ENCODE measurements at regions not wholly inside any gene's neighbourhood (a gene's known extent, or its start where the extent isn't known, plus 50 kb on each side); places are given as distances from the start of the nearest gene placed in this dataset.

- DNase-seq = no peak
Observed at GRCh38 chr4:13942977-13943376, 315.5 kb upstream of the BOD1L1 start.

DNA sequence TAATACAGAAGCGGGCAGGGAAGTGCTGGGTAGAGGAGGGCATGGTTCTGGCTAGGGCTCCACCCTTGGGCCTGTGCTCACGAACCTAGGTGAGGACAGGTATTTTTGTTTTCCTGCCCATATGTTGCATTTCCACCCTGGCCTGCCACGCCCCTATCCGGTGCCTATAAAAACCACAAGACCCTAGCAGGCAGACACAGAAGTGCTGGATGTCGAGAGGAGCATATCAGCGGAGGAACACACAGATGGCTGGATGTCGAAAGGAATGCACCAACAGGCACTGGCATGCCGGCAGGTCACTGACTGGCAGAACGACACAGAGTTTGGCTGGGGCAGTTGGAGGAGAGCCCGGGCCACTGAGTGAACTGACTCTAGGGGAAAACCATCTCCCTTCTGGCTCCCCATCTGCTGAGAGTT lies 316.6 kb upstream of the BOD1L1 start:
- no peak for DNase-seq

DNA sequence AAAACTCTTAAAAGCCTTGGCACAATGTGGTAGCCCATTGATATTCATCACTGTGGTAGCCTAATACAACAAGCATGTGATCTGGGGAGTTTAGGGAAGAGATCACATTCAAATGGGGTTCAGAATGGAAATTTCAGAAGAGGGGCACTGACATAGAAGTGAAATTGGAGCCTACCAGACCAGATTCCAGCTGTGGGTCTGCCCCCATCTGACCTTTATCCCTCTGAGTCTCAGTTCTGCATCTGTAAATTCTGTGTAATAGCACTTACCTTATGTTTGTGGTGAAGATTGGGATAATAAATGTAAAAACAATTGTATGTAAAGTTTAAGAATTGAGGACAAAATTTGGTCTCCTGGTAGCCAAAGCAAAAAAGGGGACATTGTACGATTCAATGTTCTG lies 320.4 kb upstream of the BOD1L1 start:
- no peak for DNase-seq

DNA sequence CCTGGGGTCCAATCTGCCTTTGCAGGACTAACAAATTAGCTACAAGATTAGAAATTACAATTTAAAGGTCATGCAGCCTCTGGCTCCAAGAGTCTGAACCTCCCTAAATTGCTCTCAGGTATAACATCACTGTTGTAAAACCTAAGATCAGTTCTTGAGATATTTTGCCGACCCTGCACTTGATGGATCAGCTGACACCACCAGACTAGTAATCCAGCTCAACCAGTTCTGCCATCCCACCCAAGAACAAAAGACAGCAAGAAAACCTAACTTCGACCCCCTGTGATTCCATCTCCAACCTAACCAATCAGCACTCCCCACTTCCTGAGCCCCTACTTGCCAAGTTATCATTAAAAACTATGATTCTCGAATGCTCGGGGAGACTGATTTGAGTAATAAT lies 323.0 kb upstream of the BOD1L1 start:
- no peak for DNase-seq

DNA sequence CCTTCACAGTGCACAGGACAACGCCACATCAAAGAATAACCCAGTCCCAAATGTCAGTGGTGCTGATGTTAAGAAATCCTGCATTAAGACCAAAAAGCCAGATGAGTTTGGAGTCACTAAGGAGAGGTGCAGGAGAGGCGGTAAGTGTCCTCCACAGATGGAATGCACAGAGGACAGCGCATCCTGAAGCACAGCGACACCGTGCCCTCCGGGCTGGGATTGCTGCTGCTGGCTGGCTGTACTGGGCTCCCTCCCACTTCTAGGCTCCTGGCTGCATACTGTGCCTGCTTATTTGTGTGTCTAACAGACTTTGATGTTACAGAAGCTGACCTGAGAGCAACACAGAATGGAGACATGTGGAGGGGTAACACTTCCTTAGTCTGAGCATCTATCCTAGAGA lies 325.6 kb upstream of the BOD1L1 start:
- no peak for DNase-seq

GRCh38 chr4:13955551-13955950 lies 328.0 kb upstream of the BOD1L1 start:
- DNase-seq = no peak

DNA sequence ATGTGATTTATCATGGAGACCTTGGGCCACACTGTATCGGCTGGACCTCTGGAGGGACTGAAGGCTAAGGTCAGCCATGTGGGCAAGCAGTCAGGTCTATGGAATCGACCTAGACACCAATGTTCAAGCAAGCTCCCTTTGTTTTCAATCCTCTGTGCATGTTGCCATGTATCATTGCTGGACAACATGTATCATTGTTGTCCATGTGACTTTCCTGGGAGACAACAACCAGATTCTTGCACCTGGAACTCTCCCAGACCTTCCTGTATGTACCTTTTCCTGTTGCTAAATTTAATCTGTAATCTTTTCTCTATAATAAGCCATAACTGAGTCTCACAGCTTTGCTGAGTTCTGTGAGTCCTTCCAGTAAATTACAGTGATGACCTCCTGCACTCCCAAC lies 329.4 kb upstream of the BOD1L1 start:
- DNase-seq = no peak

- no peak for DNase-seq
Observed at GRCh38 chr4:13957871-13958270, 330.3 kb upstream of the BOD1L1 start.

DNA sequence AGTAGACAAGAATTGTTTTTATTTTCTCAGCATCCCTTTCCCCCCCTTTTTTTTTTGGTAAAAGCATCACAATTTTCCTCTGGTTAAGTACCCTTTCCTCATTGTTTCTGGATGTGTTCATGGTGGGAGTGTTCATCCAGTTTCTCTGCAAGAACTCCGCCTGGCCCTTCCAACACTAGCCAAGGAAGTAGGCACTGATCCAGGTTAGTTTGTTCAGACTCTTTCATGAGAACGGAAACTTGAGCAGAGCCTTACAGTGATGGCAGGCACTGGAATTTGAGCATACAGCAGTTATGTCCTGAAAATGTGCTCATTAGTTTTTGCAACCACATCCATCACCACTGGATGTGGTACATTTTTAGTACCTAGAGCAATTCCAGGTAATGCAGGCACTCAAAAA lies 336.1 kb upstream of the BOD1L1 start:
- DNase-seq = no peak

DNA sequence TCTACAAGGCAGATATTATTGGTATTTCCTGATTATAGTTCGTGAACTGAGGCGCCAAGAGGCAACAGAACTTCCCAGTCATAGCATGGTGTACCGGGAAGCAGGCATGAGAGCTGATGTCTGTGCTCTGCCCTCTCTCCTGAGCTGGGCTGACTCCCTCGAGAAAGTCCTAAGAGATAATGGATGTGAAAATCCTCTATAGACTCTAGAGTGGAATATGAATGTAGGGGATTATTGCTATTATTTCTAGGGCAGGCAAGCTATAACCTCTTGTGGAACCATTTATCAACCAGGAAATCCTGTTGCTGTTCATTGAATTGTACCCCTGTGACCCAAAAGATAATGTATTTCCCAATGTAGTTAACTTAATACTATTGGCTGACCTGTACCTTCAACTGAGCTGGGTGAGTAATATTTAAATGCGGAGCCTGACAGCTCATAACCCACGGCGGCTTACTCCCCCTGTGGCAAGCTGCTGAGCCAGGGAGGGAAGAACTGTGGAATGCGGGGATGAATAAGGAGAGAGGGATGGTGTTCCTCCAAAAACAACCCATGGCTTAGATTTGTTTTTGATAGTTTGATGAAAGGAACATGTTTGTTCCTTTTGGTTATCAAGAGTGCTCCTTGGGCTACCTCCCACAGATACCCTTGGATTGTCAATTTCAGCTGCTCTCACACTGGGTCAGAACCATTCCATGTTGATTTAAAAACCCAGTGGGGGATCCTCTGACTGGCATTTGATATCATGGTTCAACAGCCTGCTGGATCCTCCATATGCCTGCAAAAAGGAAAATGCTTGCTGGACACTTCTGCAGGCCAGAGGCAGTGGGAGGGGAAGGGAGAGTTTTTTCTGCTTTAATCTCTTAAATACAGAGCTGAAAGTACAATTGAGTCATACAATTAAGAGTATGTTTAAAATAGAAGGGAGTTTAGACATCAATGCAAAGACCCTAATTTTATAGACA lies 339.0 kb upstream of the BOD1L1 start:
- DNase-seq = no peak

- DNase-seq = no peak
Observed at GRCh38 chr4:13968723-13969122, 341.2 kb upstream of the BOD1L1 start.

DNA sequence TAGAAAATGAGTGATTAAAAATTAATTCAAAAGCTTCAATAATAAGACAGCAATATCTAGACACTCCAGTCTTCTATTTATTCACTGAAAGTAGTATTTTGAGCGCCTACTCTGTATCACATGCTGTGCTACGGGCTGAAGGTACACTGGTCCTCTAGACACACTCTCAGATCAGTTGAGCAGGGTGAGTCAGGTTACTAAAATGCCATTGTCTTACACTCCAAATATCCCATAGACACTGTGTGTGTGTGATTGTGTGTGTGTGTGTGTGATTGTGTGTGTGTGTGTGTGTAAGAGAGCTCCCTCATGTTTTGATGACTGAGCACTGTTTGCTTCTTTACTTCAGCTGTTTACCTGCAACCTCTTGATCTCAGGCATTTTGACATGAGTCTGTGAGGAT lies 342.8 kb upstream of the BOD1L1 start:
- no peak for DNase-seq

DNA sequence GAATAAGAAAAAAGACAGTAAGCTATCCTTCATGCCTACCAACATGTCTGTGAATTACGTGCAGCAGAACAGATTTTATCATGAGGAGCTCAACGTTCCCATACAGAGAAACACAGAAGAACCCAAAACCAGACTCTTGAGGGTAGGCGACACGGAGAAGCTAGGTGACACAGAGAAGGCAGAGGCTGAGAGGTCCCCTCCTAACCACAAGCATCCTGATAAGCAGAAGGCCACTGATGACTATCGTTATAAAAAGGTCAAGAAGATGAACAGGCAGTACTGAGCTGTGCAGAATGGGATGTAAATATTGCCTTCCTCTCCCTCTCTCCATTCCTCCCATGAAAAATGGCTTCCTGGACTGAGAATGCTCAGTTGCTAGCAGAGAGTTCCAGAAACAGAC lies 350.2 kb upstream of the BOD1L1 start:
- no peak for DNase-seq

- DNase-seq = no peak
Observed at GRCh38 chr4:13980317-13981310, 353.1 kb upstream of the BOD1L1 start.

DNA sequence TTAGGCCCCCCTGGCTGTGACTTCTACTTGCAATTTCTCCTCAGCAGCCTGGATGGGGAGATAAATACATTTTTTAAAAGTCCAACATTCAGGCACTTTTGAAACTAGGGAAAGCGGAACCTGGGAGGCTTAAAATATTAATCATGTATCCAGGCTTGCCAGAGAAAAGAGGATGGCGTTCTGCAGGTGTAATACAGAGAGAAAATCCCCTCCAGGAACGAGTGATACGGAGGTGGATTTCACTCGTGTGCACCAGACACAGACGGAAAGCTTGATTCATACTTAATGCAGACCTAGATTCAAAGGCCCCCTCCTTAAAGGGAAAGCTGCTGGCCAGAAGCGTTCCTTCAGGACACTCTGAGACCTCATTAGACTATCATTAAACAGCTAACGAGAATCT lies 354.0 kb upstream of the BOD1L1 start:
- no peak for DNase-seq

- no peak for DNase-seq
Observed at GRCh38 chr4:13982010-13982409, 354.5 kb upstream of the BOD1L1 start.

DNA sequence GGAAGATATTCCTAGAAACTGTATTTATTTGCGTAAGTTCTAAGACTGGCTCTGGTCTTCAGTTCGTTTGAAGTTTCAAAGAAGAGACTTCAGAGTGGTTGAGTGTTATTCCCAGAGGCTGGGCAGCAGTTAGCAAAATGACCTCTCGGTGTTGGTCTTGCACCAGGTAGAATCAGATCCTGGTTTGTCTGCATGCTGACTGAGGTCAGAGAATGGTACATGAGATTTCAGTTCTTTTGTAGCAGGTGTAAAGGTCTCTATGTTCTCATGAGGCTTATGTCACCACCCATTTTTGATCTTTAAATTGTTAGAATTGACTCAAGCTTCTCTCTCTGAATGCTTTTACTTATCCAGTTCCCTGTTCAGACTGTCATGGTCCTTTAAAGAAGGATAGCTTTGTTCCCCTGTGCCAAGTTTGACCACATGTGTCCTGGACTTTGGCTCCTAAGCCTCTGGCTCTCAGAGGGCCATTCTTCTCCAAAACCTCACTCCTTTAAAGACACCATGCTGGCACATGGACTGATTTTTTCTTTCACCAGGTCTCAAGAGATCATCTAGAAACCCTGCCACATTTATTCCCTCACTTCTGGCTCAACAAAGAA lies 355.8 kb upstream of the BOD1L1 start:
- no peak for DNase-seq

GRCh38 chr4:13984991-13985800 lies 357.7 kb upstream of the BOD1L1 start:
- DNase-seq = no peak

DNA sequence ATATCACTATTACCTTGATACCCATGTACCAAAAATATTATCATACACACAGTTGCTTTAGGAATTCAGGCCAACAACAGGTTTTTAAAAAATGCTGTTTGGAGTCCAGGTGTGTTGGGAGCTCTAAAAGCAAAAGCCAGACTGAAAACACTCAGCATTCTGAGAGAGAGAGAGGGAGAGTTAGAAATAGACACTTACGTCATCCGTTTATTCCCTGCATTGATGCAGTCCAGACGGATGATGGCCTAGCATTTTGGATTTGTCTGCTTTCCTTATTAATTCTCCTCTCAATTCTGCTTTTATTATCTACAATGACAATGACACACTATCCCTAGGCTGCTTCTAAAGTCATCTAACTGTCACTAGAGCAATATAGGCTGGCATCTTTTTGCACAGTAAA lies 358.3 kb upstream of the BOD1L1 start:
- DNase-seq = no peak

DNA sequence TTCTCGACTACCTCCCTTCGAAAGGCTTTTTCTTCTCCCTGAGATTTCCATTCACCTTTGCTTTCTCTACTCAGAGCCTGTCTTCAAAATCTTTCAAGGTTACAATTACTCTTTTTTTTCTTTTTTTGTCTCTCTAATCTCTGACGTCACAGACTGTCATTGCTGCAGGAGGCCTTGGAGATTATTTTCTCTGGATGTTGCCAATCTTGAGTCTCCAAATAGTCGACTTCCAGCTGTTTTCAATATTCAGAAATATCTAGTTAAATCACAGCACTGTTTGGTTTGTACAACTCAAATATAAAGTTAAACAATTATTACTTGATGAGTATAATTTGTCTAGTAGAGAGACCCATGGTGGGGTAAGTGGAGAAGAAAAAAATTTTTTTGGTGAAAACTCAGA lies 359.0 kb upstream of the BOD1L1 start:
- no peak for DNase-seq

GRCh38 chr4:13988353-13989305 lies 361.1 kb upstream of the BOD1L1 start:
- no peak for DNase-seq
